Fibroblast of villous mesenchyme (primary cell): ENCODE measurements at regions not wholly inside any gene's neighbourhood (a gene's known extent, or its start where the extent isn't known, plus 50 kb on each side); places are given as distances from the start of the nearest gene placed in this dataset.

Source experiments
- DNase-seq: peaks from one replicate; pipeline ENCODE4 v3.0.0-alpha.2; 2010; ENCODE audit warnings: low read depth
- H3K4me3 ChIP-seq: 2 replicates; pipeline ENCODE4 v1.5.1; 2011; ENCODE audit warnings: low read depth, mild to moderate bottlenecking, low read length
- TF ChIP-seq, protein P1 (sequence below): IDR thresholded peaks from 2 replicates; pipeline ENCODE4 v1.5.1; 2012; ENCODE audit warnings: low read depth, mild to moderate bottlenecking, low read length; ENCODE audit not compliant: insufficient read depth

- no peak for DNase-seq
- H3K4me3 ChIP-seq = no peak overlapping the region
- TF ChIP-seq, protein P1, sequence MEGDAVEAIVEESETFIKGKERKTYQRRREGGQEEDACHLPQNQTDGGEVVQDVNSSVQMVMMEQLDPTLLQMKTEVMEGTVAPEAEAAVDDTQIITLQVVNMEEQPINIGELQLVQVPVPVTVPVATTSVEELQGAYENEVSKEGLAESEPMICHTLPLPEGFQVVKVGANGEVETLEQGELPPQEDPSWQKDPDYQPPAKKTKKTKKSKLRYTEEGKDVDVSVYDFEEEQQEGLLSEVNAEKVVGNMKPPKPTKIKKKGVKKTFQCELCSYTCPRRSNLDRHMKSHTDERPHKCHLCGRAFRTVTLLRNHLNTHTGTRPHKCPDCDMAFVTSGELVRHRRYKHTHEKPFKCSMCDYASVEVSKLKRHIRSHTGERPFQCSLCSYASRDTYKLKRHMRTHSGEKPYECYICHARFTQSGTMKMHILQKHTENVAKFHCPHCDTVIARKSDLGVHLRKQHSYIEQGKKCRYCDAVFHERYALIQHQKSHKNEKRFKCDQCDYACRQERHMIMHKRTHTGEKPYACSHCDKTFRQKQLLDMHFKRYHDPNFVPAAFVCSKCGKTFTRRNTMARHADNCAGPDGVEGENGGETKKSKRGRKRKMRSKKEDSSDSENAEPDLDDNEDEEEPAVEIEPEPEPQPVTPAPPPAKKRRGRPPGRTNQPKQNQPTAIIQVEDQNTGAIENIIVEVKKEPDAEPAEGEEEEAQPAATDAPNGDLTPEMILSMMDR = no peak
Measured at GRCh38 chr6:168793649-168794048, 352.7 kb downstream of the SMOC2 start.

DNA sequence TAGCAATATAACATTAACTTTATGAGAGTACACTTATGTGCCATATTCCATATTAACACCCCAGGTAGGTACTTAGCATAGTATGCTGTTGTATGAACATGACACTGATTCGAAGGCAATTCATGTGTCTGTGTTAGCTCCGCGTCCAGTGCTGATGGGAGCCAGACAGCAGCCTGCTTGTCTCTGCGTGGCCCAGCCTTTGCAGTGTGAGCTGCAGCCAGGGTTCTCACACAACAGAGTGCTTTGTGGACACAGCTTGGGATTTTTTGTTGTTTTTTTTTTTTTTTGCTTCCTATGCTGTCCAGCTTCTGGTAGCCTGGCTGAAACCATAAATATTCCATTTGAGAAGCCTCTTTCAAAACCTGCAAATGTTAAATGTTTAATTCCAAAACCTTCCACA lies 350.9 kb downstream of the SMOC2 start:
- TF ChIP-seq, protein P1 = no peak
- DNase-seq = no peak
- no peak overlapping the region for H3K4me3 ChIP-seq

- no peak overlapping the region for H3K4me3 ChIP-seq
- TF ChIP-seq, protein P1 = no peak
- DNase-seq = no peak
Measured at GRCh38 chr6:168789699-168790098, 348.7 kb downstream of the SMOC2 start.

GRCh38 chr6:168785720-168786511 lies 344.9 kb downstream of the SMOC2 start:
- TF ChIP-seq, protein P1 = no peak
- no peak for DNase-seq
- no peak overlapping the region for H3K4me3 ChIP-seq

- TF ChIP-seq, protein P1 = no peak
- H3K4me3 ChIP-seq = no peak overlapping the region
- no peak for DNase-seq
Measured at GRCh38 chr6:168784426-168784825, 343.4 kb downstream of the SMOC2 start.

DNA sequence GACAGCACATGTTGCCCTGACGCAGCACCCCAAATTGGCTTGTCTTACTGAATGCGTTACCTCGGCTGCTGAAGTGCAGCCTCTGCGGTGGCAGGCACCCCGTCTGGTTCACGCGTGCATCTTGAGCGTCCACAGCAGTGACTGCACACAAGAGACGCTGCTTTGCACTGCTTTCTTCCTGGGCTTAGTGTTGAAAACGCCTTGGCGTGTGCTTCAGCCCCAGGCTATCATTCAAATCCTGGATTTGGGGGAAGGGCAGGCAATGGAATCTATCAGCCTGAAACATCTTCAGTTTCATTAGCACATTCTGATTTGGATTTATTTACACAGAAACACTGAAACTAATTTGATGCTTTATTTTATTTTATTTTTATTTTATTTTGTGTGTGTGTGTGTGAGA lies 342.7 kb downstream of the SMOC2 start:
- TF ChIP-seq, protein P1 = no peak
- no peak overlapping the region for H3K4me3 ChIP-seq
- DNase-seq = no peak

- DNase-seq = no peak
- TF ChIP-seq, protein P1 = no peak
- H3K4me3 ChIP-seq = no peak overlapping the region
Measured at GRCh38 chr6:168782187-168782751, 341.3 kb downstream of the SMOC2 start.
